ENCODE measurements at regions not wholly inside any gene's neighbourhood (a gene's known extent, or its start where the extent isn't known, plus 50 kb on each side); places are given as distances from the start of the nearest gene placed in this dataset.
A peak's percentile ranks its signal among the peaks of the same experiment; 100 is the strongest.

DNA sequence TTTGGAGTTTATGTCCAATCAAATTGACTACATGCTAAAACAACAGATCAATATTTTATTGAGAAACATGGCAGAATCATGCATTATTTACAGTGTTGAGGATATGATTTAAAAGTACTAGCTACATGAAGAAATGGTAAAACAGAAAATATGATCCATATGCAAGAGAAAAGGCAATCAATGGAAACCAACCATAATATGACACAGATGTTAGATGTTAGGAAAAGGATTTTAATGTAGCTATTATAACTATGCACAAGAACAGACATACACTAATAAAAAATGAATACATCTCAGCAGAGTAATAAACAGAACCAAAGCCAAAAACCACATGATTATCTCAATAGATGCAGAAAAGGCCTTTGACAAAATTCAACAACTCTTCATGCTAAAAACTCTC is 166.2 kb upstream of the CACNA2D1 start:
- no peaks in the 10 kb centered on the region for H3K36me3 ChIP-seq (ENCODE audit: control insufficient read depth, insufficient read depth, low read length)
- H3K4me3 ChIP-seq (replicated peaks in 1 of 4; ENCODE audit: control extremely low read depth in 1 of 4, insufficient read depth in 1 of 4, low read depth in 3 of 4, low read length in 4 of 4) = no peak overlapping the region
- no peak overlapping the region for H2AFZ ChIP-seq (ENCODE audit: low read length)
- no peak for TF ChIP-seq EZH2 (IDR thresholded peaks at IDR 0.05; ENCODE audit: low read length, missing control alignments)
- TF ChIP-seq, protein P1, sequence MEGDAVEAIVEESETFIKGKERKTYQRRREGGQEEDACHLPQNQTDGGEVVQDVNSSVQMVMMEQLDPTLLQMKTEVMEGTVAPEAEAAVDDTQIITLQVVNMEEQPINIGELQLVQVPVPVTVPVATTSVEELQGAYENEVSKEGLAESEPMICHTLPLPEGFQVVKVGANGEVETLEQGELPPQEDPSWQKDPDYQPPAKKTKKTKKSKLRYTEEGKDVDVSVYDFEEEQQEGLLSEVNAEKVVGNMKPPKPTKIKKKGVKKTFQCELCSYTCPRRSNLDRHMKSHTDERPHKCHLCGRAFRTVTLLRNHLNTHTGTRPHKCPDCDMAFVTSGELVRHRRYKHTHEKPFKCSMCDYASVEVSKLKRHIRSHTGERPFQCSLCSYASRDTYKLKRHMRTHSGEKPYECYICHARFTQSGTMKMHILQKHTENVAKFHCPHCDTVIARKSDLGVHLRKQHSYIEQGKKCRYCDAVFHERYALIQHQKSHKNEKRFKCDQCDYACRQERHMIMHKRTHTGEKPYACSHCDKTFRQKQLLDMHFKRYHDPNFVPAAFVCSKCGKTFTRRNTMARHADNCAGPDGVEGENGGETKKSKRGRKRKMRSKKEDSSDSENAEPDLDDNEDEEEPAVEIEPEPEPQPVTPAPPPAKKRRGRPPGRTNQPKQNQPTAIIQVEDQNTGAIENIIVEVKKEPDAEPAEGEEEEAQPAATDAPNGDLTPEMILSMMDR (conservative IDR thresholded peaks at IDR 0.05 in 1 of 2, IDR thresholded peaks at IDR 0.05 in 1 of 2; ENCODE audit: low read depth in 1 of 2, low read length in 2 of 2) = no peak
- no peak overlapping the region for H3K9ac ChIP-seq (ENCODE audit: insufficient read depth, low read length)
- H3K4me2 ChIP-seq (ENCODE audit: extremely low read depth, insufficient read depth, low read length) = no peak overlapping the region
- H3K79me2 ChIP-seq (ENCODE audit: control insufficient read depth, insufficient read depth, low read length) = no peaks in the 10 kb centered on the region
- H3K4me1 ChIP-seq (ENCODE audit: control insufficient read depth, extremely low read depth, insufficient read depth, low read length) = no peaks in the 10 kb centered on the region
- H3K27me3 ChIP-seq (ENCODE audit: control insufficient read depth, insufficient read depth, low read length) = no peaks in the 10 kb centered on the region
- H4K20me1 ChIP-seq (ENCODE audit: control insufficient read depth, extremely low read depth, insufficient read depth, low read length) = no peaks in the 10 kb centered on the region
- no peak for DNase-seq (ENCODE audit: low read depth in 2 of 2)
- no peak overlapping the region for H3K27ac ChIP-seq (ENCODE audit: insufficient read depth, low read length)
- H3K9me3 ChIP-seq (ENCODE audit: control insufficient read depth, insufficient read depth, low read depth, low read length) = no peaks in the 10 kb centered on the region

DNA sequence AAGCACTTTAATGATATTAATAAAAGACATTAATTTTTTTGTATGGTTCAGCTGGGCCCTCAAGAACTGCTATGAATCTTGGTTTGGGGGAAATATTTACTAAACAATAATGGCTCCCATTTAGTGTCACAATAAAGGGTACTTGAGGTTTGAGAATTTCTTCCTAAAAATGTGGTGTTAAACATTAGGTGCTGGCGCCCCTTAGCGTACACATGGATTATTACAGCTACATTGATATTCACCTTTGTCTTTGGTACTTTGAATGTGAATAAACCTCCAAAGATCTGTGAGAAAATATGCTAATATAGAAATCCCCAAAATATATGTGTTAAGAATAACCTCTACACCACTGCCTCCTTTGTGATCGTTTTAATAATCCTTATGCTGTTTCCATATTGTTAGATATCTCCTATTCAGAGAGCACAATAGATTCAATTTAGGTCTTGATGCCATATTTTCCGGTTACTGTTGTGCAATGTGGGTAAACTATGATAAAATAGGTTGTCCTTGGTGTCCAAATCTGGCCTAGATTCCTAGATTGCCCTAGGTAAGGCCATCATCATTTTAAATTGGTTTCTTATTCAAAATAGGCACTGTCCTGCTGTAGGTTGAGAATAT is 161.8 kb upstream of the CACNA2D1 start:
- TF ChIP-seq, protein P1 (conservative IDR thresholded peaks at IDR 0.05 in 1 of 2, IDR thresholded peaks at IDR 0.05 in 1 of 2; ENCODE audit: low read depth in 1 of 2, low read length in 2 of 2) = peak; percentile 55 to 67
- TF ChIP-seq EZH2 (IDR thresholded peaks at IDR 0.05; ENCODE audit: low read length, missing control alignments) = no peak
- Histone ChIP-seq H3K9me3 (ENCODE audit: control insufficient read depth, insufficient read depth, low read depth, low read length) (no peaks in the 10 kb centered on the region), H3K27me3 (ENCODE audit: control insufficient read depth, insufficient read depth, low read length) (no peaks in the 10 kb centered on the region), H2AFZ (ENCODE audit: low read length) (no peak overlapping the region), H3K79me2 (ENCODE audit: control insufficient read depth, insufficient read depth, low read length) (no peaks in the 10 kb centered on the region), H3K4me3 (replicated peaks in 1 of 4; ENCODE audit: control extremely low read depth in 1 of 4, insufficient read depth in 1 of 4, low read depth in 3 of 4, low read length in 4 of 4) (no peak overlapping the region), H3K9ac (ENCODE audit: insufficient read depth, low read length) (no peak overlapping the region), H3K4me1 (ENCODE audit: control insufficient read depth, extremely low read depth, insufficient read depth, low read length) (no peaks in the 10 kb centered on the region), H3K36me3 (ENCODE audit: control insufficient read depth, insufficient read depth, low read length) (no peaks in the 10 kb centered on the region), H3K27ac (ENCODE audit: insufficient read depth, low read length) (no peak overlapping the region), H3K4me2 (ENCODE audit: extremely low read depth, insufficient read depth, low read length) (no peak overlapping the region), H4K20me1 (ENCODE audit: control insufficient read depth, extremely low read depth, insufficient read depth, low read length) (no peaks in the 10 kb centered on the region)
- DNase-seq (ENCODE audit: low read depth in 2 of 2) = peak; percentile 20 to 58

DNA sequence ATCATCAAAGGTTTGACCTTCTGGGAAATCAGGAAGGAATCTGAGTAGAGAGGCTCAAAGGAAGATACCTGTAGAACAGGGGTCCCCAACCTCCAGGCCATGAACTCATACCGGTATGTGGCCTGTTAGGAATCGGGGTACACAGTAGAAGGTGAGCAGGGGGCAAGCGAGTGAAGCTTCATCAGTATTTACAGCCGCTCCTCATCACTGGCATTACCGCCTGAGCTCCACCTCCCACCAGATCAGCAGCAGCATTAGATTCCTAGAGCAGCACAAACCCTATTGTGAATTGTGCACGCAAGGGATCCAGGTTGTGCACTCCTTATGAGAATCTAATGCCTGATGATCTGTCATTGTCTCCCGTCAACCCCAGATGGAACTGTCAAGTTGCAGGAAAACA is 158.5 kb upstream of the CACNA2D1 start:
- Histone ChIP-seq H4K20me1 (ENCODE audit: control insufficient read depth, extremely low read depth, insufficient read depth, low read length) (no peaks in the 10 kb centered on the region), H3K36me3 (ENCODE audit: control insufficient read depth, insufficient read depth, low read length) (no peaks in the 10 kb centered on the region), H2AFZ (ENCODE audit: low read length) (no peak overlapping the region), H3K27ac (ENCODE audit: insufficient read depth, low read length) (no peak overlapping the region), H3K9me3 (ENCODE audit: control insufficient read depth, insufficient read depth, low read depth, low read length) (no peaks in the 10 kb centered on the region), H3K4me2 (ENCODE audit: extremely low read depth, insufficient read depth, low read length) (no peak overlapping the region), H3K4me1 (ENCODE audit: control insufficient read depth, extremely low read depth, insufficient read depth, low read length) (no peaks in the 10 kb centered on the region), H3K9ac (ENCODE audit: insufficient read depth, low read length) (no peak overlapping the region), H3K4me3 (replicated peaks in 1 of 4; ENCODE audit: control extremely low read depth in 1 of 4, insufficient read depth in 1 of 4, low read depth in 3 of 4, low read length in 4 of 4) (no peak overlapping the region), H3K79me2 (ENCODE audit: control insufficient read depth, insufficient read depth, low read length) (no peaks in the 10 kb centered on the region), H3K27me3 (ENCODE audit: control insufficient read depth, insufficient read depth, low read length) (no peaks in the 10 kb centered on the region)
- no peak for TF ChIP-seq EZH2 (IDR thresholded peaks at IDR 0.05; ENCODE audit: low read length, missing control alignments)
- TF ChIP-seq, protein P1 (conservative IDR thresholded peaks at IDR 0.05 in 1 of 2, IDR thresholded peaks at IDR 0.05 in 1 of 2; ENCODE audit: low read depth in 1 of 2, low read length in 2 of 2) = no peak
- DNase-seq (ENCODE audit: low read depth in 2 of 2) = no peak

Measured in fibroblast of lung (primary cell).